ENCODE measurements at regions not wholly inside any gene's neighbourhood (a gene's known extent, or its start where the extent isn't known, plus 50 kb on each side); places are given as distances from the start of the nearest gene placed in this dataset.

DNA sequence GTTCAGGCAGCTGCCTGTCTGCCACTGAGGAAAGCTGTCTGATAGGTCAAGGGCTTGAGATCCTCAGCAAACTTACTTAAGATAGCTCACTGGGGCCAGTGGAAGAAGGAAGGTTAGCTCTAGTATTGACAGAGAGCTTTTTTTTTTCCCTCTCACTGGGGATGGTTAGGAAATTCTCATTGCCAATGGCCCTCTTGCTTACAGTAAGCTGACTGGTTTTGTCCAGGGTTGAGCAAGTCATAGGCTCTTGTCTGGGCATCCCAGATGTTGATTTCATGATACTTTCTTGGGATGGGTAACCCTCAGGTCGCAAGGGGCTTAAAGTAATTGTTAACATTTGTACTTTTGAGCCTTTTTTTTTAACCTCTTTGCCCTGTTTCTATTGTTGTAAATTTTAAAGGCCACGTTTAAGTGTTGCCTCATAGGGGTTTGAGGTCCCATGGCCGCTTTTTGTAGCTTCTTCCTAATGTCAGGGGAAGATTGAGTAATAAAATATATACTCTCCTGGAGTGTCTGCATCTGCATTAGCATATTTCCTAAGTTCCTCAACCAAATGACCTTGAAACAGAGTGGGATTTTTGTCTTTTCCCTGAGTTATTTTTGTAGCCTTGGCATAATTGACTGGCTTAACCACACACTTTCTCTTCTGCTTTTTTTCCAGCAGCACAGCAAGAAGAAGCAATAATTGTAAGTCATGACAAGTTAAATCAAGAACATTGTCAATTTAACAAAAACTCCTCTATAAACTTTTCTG lies 716.0 kb downstream of the LRFN5 start:
- no peak overlapping the region for H2AFZ ChIP-seq (replicated peaks; ENCODE audit: low read length, poor library complexity)
- ATAC-seq (ENCODE audit: low read depth), result no peak
- H4K91ac ChIP-seq (ENCODE audit: insufficient read depth, low read depth, low read length), result no peak overlapping the region
- CTCF ChIA-PET, result no interaction called here
- no peak overlapping the region for H3K9ac ChIP-seq (ENCODE audit: low read depth, low read length)
- H3K4me1 ChIP-seq (ENCODE audit: control insufficient read depth, insufficient read depth, low read length), result no peaks in the 10 kb centered on the region
- no peak overlapping the region for H4K5ac ChIP-seq (ENCODE audit: low read depth, low read length)
- H2AK9ac ChIP-seq (replicated peaks; ENCODE audit: low read depth, low read length, poor library complexity), result no peak overlapping the region
- dilution Hi-C loops (cut with HindIII; ENCODE audit: low sequenced_read_pairs, unreplicated experiment) (no loop called here), in situ Hi-C loops (cut with MboI; ENCODE audit: low sequenced_read_pairs) (no loop called here), intact Hi-C loops (cut with micrococcal nuclease) (no loop called here)
- H3K14ac ChIP-seq (replicated peaks; ENCODE audit: low read depth, low read length), result no peak overlapping the region
- H3K4me2 ChIP-seq (ENCODE audit: low read depth, low read length), result no peak overlapping the region
- no peak overlapping the region for H2AK5ac ChIP-seq (ENCODE audit: low read depth, low read length)
- BruUV-seq (replicated peaks), result no TSS peak
- no peak overlapping the region for H4K8ac ChIP-seq (ENCODE audit: low read depth in 2 of 2, low read length in 2 of 2)
- H2BK20ac ChIP-seq (ENCODE audit: low read depth, low read length), result no peak overlapping the region
- H2BK5ac ChIP-seq (ENCODE audit: low read depth, low read length, poor library complexity, severe bottlenecking), result no peak overlapping the region
- no peak overlapping the region for H3K18ac ChIP-seq (ENCODE audit: low read depth, low read length)
- no peak overlapping the region for H3K23ac ChIP-seq (ENCODE audit: low read depth, low read length)
- no peak overlapping the region for H3K4ac ChIP-seq (ENCODE audit: low read depth, low read length)
- DNase-seq, result no peak
- H3K27ac ChIP-seq (ENCODE audit: insufficient read depth, low read length), result no peak overlapping the region
- H3K4me3 ChIP-seq (ENCODE audit: insufficient read depth, low read depth, low read length), result no peak overlapping the region
- H3K36me3 ChIP-seq (ENCODE audit: control insufficient read depth, insufficient read depth, low read length), result no peaks in the 10 kb centered on the region
- no peak overlapping the region for H3K56ac ChIP-seq (ENCODE audit: extremely low read depth, insufficient read depth, low read length)
- H3K9me3 ChIP-seq (ENCODE audit: control insufficient read depth, insufficient read depth, low read length), result no peaks in the 10 kb centered on the region; the same call in 1 of the 2 replicates
- H3K79me1 ChIP-seq (ENCODE audit: low read depth in 1 of 2, low read length in 2 of 2), result no peaks in the 10 kb centered on the region
- H3K27me3 ChIP-seq (ENCODE audit: control insufficient read depth, insufficient read depth, low read length), result no peaks in the 10 kb centered on the region
- no peaks in the 10 kb centered on the region for H3K9me1 ChIP-seq (ENCODE audit: insufficient read depth, low read length)
- no CpG with 5 or more reads among the region's 3 CpGs for WGBS, 2 experiments (ENCODE audit: extremely low coverage in 2 of 2, insufficient read length in 1 of 2)
- H2BK15ac ChIP-seq (ENCODE audit: low read depth, low read length), result no peak overlapping the region
- no peak for TF ChIP-seq RFX5 (IDR thresholded peaks at IDR 0.05; ENCODE audit: low read depth, low read length)
- H4K20me1 ChIP-seq (ENCODE audit: insufficient read depth, low read length), result no peaks in the 10 kb centered on the region
- POLR2A ChIA-PET (ENCODE audit: unreplicated experiment), result no interaction called here
- no peak overlapping the region for H2BK120ac ChIP-seq (ENCODE audit: low read depth, low read length)
